ENCODE measurements at regions not wholly inside any gene's neighbourhood (a gene's known extent, or its start where the extent isn't known, plus 50 kb on each side); places are given as distances from the start of the nearest gene placed in this dataset.

DNA sequence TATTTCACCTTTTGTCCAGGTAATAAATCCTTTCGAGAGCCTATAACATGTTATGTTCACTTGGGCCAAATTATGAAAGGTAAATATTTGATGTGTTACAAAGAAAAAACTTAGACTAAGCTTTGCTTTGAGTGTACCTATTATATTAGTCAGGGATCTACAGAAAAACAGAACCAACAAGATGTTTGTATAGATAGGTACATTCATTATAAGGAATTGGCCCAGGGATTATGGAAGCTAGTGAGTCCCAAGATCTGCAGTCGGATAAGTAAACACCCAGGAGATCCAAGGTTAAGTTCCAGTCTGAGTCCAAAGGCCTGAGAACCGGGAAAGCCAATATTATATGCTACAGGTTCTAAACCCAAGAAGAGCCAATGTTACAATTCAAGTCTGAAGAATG lies 234.5 kb downstream of the NRIP1 start:
- WGBS, 5 donors: 48 to 75% (median 65%) methylated on average over 3 of the region's 3 CpGs
- Histone ChIP-seq H3K36me3 (no peaks in the 10 kb centered on the region), H3K4me3 (no peak overlapping the region), H3K4me1 (no peaks in the 10 kb centered on the region), H3K27ac (no peak overlapping the region), H3K27me3 (no peaks in the 10 kb centered on the region), H3K9me3 (no peaks in the 10 kb centered on the region)
- TF ChIP-seq EP300 (IDR thresholded peaks at IDR 0.05) (no peak), POLR2AphosphoS5 (IDR thresholded peaks at IDR 0.05) (no peak), POLR2A (IDR thresholded peaks at IDR 0.05) (no peak)
- TF ChIP-seq, protein P1, sequence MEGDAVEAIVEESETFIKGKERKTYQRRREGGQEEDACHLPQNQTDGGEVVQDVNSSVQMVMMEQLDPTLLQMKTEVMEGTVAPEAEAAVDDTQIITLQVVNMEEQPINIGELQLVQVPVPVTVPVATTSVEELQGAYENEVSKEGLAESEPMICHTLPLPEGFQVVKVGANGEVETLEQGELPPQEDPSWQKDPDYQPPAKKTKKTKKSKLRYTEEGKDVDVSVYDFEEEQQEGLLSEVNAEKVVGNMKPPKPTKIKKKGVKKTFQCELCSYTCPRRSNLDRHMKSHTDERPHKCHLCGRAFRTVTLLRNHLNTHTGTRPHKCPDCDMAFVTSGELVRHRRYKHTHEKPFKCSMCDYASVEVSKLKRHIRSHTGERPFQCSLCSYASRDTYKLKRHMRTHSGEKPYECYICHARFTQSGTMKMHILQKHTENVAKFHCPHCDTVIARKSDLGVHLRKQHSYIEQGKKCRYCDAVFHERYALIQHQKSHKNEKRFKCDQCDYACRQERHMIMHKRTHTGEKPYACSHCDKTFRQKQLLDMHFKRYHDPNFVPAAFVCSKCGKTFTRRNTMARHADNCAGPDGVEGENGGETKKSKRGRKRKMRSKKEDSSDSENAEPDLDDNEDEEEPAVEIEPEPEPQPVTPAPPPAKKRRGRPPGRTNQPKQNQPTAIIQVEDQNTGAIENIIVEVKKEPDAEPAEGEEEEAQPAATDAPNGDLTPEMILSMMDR (IDR thresholded peaks at IDR 0.05): no peak
- intact Hi-C loops (cut with DNase I; ENCODE audit: low total_unique reads): no loop called here
- no peak for DNase-seq

DNA sequence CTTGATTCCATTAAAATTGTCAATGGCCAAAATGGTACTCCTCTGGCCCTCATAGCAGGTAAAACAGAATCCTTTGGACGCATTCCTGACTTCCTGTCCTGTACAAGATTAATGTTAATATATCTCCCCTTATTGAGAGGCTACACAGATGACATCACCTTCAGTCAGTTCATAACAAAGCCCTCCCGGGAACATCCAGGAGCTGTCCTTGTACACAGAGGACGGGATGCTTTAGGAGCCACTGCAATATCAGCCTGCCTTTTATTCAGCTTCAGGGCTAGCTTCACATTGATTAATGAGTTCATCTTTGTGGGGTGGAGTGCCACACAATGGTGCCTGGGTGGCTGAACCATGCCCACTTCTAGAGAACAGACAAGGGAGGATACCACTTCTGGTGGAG lies 235.1 kb downstream of the NRIP1 start:
- no peaks in the 10 kb centered on the region for H3K27me3 ChIP-seq
- H3K9me3 ChIP-seq: no peaks in the 10 kb centered on the region
- H3K4me3 ChIP-seq: no peak overlapping the region
- TF ChIP-seq EP300 (IDR thresholded peaks at IDR 0.05) (no peak), POLR2AphosphoS5 (IDR thresholded peaks at IDR 0.05) (no peak), POLR2A (IDR thresholded peaks at IDR 0.05) (no peak)
- TF ChIP-seq, protein P1 (IDR thresholded peaks at IDR 0.05): no peak
- no peaks in the 10 kb centered on the region for H3K4me1 ChIP-seq
- no peak for DNase-seq
- WGBS, 5 donors: 82 to 95% (median 90%) methylated on average over 3 of the region's 3 CpGs
- no peak overlapping the region for H3K27ac ChIP-seq
- H3K36me3 ChIP-seq: no peaks in the 10 kb centered on the region
- intact Hi-C loops (cut with DNase I; ENCODE audit: low total_unique reads): no loop called here

DNA sequence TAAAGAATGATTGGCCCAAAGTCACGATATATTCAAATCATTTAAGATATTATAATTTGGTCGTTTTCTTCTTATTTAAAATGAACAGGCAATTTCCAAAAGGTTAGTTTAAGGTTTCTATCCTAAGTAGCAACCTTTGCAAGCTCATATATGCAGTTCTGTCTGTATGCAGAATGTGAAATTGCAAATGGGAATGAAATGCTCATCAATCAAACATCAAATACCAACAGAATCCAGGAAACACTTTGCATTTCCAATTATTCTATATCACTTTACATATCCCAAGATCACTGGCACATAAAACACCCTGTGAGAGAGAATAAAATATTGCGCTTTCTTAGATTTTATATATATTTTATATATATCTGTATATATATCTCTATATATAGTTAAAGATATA lies 237.3 kb downstream of the NRIP1 start:
- intact Hi-C loops (cut with DNase I; ENCODE audit: low total_unique reads): no loop called here
- H3K27me3 ChIP-seq: no peaks in the 10 kb centered on the region
- H3K9me3 ChIP-seq: no peaks in the 10 kb centered on the region
- DNase-seq: no peak
- TF ChIP-seq, protein P1 (IDR thresholded peaks at IDR 0.05): no peak
- TF ChIP-seq POLR2AphosphoS5 (IDR thresholded peaks at IDR 0.05) (no peak), POLR2A (IDR thresholded peaks at IDR 0.05) (no peak), EP300 (IDR thresholded peaks at IDR 0.05) (no peak)
- 81 to 86% (median 84%) methylated on average over 3 of the region's 3 CpGs for WGBS, 5 donors
- H3K4me1 ChIP-seq: no peaks in the 10 kb centered on the region
- no peaks in the 10 kb centered on the region for H3K36me3 ChIP-seq
- no peak overlapping the region for H3K4me3 ChIP-seq
- no peak overlapping the region for H3K27ac ChIP-seq

DNA sequence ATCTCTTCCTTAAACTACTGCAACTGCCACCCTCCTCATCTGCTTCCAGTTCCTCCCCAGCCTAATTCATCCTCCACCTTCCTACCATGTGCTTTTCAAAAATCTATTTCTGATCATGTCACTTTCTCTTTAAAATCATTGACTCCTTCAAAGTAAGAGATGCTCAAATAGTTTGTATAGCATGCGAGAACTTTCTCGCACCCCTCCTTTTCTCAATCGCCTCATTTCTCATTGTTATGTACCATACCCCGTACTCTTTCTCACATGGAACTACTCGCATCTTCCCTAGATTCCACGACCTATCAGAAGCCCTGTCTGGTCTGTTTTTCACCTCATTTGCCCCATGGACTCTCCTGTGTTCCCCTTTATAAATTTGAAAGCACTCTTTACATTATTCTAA lies 238.2 kb downstream of the NRIP1 start:
- no peak for TF ChIP-seq POLR2A (IDR thresholded peaks at IDR 0.05)
- TF ChIP-seq EP300 (IDR thresholded peaks at IDR 0.05): no peak
- TF ChIP-seq, protein P1 (IDR thresholded peaks at IDR 0.05): no peak
- no peak for TF ChIP-seq POLR2AphosphoS5 (IDR thresholded peaks at IDR 0.05)
- Histone ChIP-seq H3K27me3 (no peaks in the 10 kb centered on the region), H3K4me3 (no peak overlapping the region), H3K4me1 (no peaks in the 10 kb centered on the region), H3K9me3 (no peaks in the 10 kb centered on the region), H3K27ac (no peak overlapping the region), H3K36me3 (no peaks in the 10 kb centered on the region)
- WGBS, 5 donors: 89 to 92% (median 91%) methylated on average over 6 of the region's 6 CpGs
- no peak for DNase-seq
- intact Hi-C loops (cut with DNase I; ENCODE audit: low total_unique reads): no loop called here
